B cell (primary cell): ENCODE measurements at regions not wholly inside any gene's neighbourhood (a gene's known extent, or its start where the extent isn't known, plus 50 kb on each side); places are given as distances from the start of the nearest gene placed in this dataset.

ENCODE experiments used
- ATAC-seq: fragments of 200-7000 bp; cut with Tn5 transposase; one replicate; pipeline ENCODE4 v1.10.0; 2021; ENCODE audit warnings: low read depth, mild to moderate bottlenecking, moderate number of reproducible peaks, moderate library complexity
- CTCF ChIA-PET: fragments of 350-600 bp; sonication (Branson Sonifier 250); formaldehyde crosslinking; loops from one replicate; lab custom pipeline; 2021; ENCODE audit warnings: antibody characterized with exemption, inconsistent platforms; lab: Charles Lee
- POLR2A ChIA-PET: fragments of 350-600 bp; sonication (Branson Sonifier 250); formaldehyde crosslinking; loops from one replicate; lab custom pipeline; 2021; ENCODE audit warnings: antibody characterized with exemption; lab: Charles Lee
- DNase-seq: peaks from one replicate; pipeline ENCODE4 v3.0.0; 2013
- H2AFZ ChIP-seq: 2 replicates; pipeline ENCODE4 v1.6.1; 2012; ENCODE audit warnings: mild to moderate bottlenecking, low read depth, low read length; ENCODE audit not compliant: insufficient read depth, poor library complexity, severe bottlenecking
- H3K27ac ChIP-seq, 2 donors: 1 replicate in 1 of 2; 2 replicates in 1 of 2; pipeline ENCODE4 v1.5.1; 2012 to 2013; ENCODE audit warnings: low read length in 2 of 2, mild to moderate bottlenecking in 2 of 2, moderate library complexity in 1 of 2
- H3K27me3 ChIP-seq, 4 experiments: fragments of 200-600 bp in 1 of 4; sonication (generic) in 1 of 4; replicated peaks in 1 of 4; 1 replicate in 2 of 4; 2 replicates in 2 of 4; pipeline versions ENCODE4 v1.6.1 to v1.7.0; 2013 to 2016; ENCODE audit warnings: low read length in 3 of 4, mild to moderate bottlenecking in 2 of 4, mixed read lengths in 1 of 4, moderate library complexity in 1 of 4; ENCODE audit not compliant: insufficient read depth in 4 of 4, control insufficient read depth in 3 of 4; ENCODE audit errors: control extremely low read depth in 1 of 4
- H3K36me3 ChIP-seq, 2 experiments: replicated peaks in 1 of 2; 1 replicate in 1 of 2; 2 replicates in 1 of 2; pipeline versions ENCODE4 v1.6.1 to v1.7.1; 2013; ENCODE audit warnings: low read length in 1 of 2; ENCODE audit not compliant: insufficient read depth in 2 of 2, control insufficient read depth in 1 of 2; ENCODE audit errors: control extremely low read depth in 1 of 2, extremely low read depth in 1 of 2
- H3K4me1 ChIP-seq, 2 donors: fragments of 200-600 bp in 1 of 2; sonication (generic) in 1 of 2; 1 replicate in 1 of 2; 2 replicates in 1 of 2; pipeline versions ENCODE4 v1.5.1 to v1.6.1; 2013 to 2017; ENCODE audit warnings: low read length in 2 of 2; ENCODE audit not compliant: control insufficient read depth in 2 of 2, insufficient read depth in 2 of 2
- H3K4me2 ChIP-seq: replicated peaks from 2 replicates; pipeline ENCODE3; 2012; ENCODE audit warnings: mild to moderate bottlenecking, low read depth, low read length; ENCODE audit not compliant: poor library complexity, severe bottlenecking
- H3K4me3 ChIP-seq, 5 experiments: fragments of 200-600 bp in 1 of 5; sonication (generic) in 1 of 5; 1 replicate in 3 of 5; 2 replicates in 2 of 5; pipeline versions ENCODE4 v1.5.1 to v1.7.0; 2011 to 2016; ENCODE audit warnings: low read length in 4 of 5, mild to moderate bottlenecking in 4 of 5, low read depth in 2 of 5, control low read depth in 1 of 5, moderate library complexity in 1 of 5; ENCODE audit not compliant: insufficient read depth in 1 of 5; ENCODE audit errors: control extremely low read depth in 1 of 5, extremely low read depth in 1 of 5
- H3K79me2 ChIP-seq: fragments of 200-600 bp; sonication (generic); one replicate; pipeline ENCODE4 v1.6.0; 2016; ENCODE audit warnings: low read length; ENCODE audit not compliant: control insufficient read depth, insufficient read depth
- H3K9ac ChIP-seq: fragments of 200-600 bp; sonication (generic); 2 replicates; pipeline ENCODE4 v1.6.1; 2017; ENCODE audit warnings: mild to moderate bottlenecking, low read length, moderate library complexity
- H3K9me3 ChIP-seq, 3 donors: one replicate each; pipeline versions ENCODE4 v1.6.1 to v1.7.1; 2013; ENCODE audit warnings: low read length in 2 of 3; ENCODE audit not compliant: control insufficient read depth in 2 of 3, insufficient read depth in 1 of 3; ENCODE audit errors: control extremely low read depth in 1 of 3
- H4K20me1 ChIP-seq: 2 replicates; pipeline ENCODE4 v1.6.0; 2012; ENCODE audit warnings: mild to moderate bottlenecking, low read length; ENCODE audit not compliant: insufficient read depth, control insufficient read depth, poor library complexity, severe bottlenecking
- H3K27ac Mint-ChIP-seq: one replicate; pipeline ENCODE4 v1.8.0; 2021; ENCODE audit warnings: mixed read lengths
- H3K27me3 Mint-ChIP-seq: one replicate; pipeline ENCODE4 v1.8.0; 2021; ENCODE audit warnings: mixed read lengths
- H3K4me1 Mint-ChIP-seq: one replicate; pipeline ENCODE4 v1.8.0; 2021; ENCODE audit warnings: mixed read lengths
- H3K4me3 Mint-ChIP-seq: one replicate; pipeline ENCODE4 v1.8.0; 2021; ENCODE audit warnings: mixed read lengths
- H3K9me3 Mint-ChIP-seq: one replicate; pipeline ENCODE4 v1.8.0; 2022; ENCODE audit warnings: mixed read lengths; ENCODE audit not compliant: insufficient read depth
- EZH2 ChIP-seq: IDR thresholded peaks from 2 replicates; pipeline ENCODE4 v1.6.1; 2012; ENCODE audit warnings: borderline replicate concordance, low read depth, mild to moderate bottlenecking, moderate library complexity, low read length; ENCODE audit not compliant: insufficient read depth, poor library complexity, severe bottlenecking
- WGBS: methylation state at CpG from one replicate; pipeline ENCODE4 v1.1.5; 2013; ENCODE audit warnings: missing lambda C conversion rate; ENCODE audit not compliant: insufficient coverage; 5-methylcytosine and 5-hydroxymethylcytosine counted together
- intact Hi-C: fragments of 100-400 bp; cut with micrococcal nuclease; formaldehyde crosslinking; loops from one replicate; pipeline ENCODE4 v1.10.0; 2022
- TF ChIP-seq, protein P1 (sequence below): fragments of 200-600 bp; IDR thresholded peaks from one replicate; pipeline ENCODE4 v1.8.0; 2022; ENCODE audit warnings: antibody characterized with exemption, mild to moderate bottlenecking

DNA sequence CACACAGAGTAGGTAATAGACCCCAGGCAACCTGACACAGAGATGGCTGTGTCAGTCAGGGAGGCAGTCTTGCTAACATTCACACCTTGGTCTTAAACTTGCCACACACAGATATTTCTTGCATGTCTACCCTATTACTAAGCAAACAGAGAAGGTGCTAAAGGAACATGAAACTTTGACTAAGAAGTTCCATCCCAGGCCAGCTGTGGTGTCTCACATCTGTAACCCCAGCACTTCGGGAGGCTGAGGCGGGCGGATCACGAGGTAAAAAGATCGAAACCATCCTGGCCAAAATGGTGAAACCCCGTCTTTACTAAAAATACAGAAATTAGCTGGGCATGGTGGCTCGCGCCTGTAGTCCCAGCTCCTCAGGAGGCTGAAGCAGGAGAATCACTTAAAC lies 222.4 kb upstream of the JARID2 start:
- peaks cover 0 to 2% (median 0%) of the 10 kb centered on the region in 4 experiments for H3K27me3 ChIP-seq
- peak; percentile 45 for ATAC-seq
- H3K4me1 ChIP-seq: no peaks in the 10 kb centered on the region
- H3K27me3 Mint-ChIP-seq: peaks cover 5% of the 10 kb centered on the region
- DNase-seq: peak; percentile 24
- WGBS: 70% methylated on average over 8 of the region's 8 CpGs
- peaks cover 5% of the 10 kb centered on the region for H3K4me1 Mint-ChIP-seq
- H3K9me3 ChIP-seq: no peaks in the 10 kb centered on the region
- H3K9me3 Mint-ChIP-seq: no peaks in the 10 kb centered on the region
- H3K4me3 Mint-ChIP-seq: peak overlapping the region; percentile 44
- H3K36me3 ChIP-seq: no peaks in the 10 kb centered on the region
- peak overlapping the region; percentile 62 for H3K27ac Mint-ChIP-seq
- H3K4me3 ChIP-seq: peak overlapping the region in 1 of 5 experiments; percentile 15
- TF ChIP-seq, protein P1, sequence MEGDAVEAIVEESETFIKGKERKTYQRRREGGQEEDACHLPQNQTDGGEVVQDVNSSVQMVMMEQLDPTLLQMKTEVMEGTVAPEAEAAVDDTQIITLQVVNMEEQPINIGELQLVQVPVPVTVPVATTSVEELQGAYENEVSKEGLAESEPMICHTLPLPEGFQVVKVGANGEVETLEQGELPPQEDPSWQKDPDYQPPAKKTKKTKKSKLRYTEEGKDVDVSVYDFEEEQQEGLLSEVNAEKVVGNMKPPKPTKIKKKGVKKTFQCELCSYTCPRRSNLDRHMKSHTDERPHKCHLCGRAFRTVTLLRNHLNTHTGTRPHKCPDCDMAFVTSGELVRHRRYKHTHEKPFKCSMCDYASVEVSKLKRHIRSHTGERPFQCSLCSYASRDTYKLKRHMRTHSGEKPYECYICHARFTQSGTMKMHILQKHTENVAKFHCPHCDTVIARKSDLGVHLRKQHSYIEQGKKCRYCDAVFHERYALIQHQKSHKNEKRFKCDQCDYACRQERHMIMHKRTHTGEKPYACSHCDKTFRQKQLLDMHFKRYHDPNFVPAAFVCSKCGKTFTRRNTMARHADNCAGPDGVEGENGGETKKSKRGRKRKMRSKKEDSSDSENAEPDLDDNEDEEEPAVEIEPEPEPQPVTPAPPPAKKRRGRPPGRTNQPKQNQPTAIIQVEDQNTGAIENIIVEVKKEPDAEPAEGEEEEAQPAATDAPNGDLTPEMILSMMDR: no peak
- no peak for TF ChIP-seq EZH2
- CTCF ChIA-PET: no interaction called here
- no peaks in the 10 kb centered on the region for H4K20me1 ChIP-seq
- intact Hi-C loops: no loop called here
- H2AFZ ChIP-seq: peak overlapping the region; percentile 1
- H3K4me2 ChIP-seq: peak overlapping the region; percentile 9
- POLR2A ChIA-PET: no interaction called here
- no peak overlapping the region for H3K27ac ChIP-seq
- H3K9ac ChIP-seq: peak overlapping the region; percentile 10
- no peaks in the 10 kb centered on the region for H3K79me2 ChIP-seq

DNA sequence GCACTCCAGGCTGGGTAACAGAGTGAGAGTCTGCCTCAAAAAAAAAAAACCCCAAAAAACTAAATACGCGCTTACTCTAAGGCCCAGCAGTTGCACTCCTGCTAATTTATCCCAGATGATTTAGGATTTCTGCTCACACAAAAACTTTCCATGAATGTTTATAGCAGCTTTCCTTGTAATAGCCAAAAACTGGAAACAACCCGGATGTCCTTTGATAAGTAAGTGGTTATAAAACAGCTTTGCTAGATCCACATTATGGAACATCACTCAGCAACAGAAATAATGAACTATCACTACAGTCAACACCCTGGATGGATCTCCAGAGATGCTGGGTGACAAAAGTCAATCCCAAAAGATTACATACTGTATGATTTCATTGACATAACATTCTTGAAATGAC lies 220.4 kb upstream of the JARID2 start:
- Histone ChIP-seq H3K4me3 (no peak overlapping the region), H3K9me3 (peaks cover 0 to 3% (median 0%) of the 10 kb centered on the region in 3 donors), H3K27me3 (peaks cover 0 to 2% (median 0%) of the 10 kb centered on the region in 4 experiments), H3K36me3 (no peaks in the 10 kb centered on the region), H3K9ac (no peak overlapping the region), H3K79me2 (no peaks in the 10 kb centered on the region), H3K4me1 (no peaks in the 10 kb centered on the region), H4K20me1 (no peaks in the 10 kb centered on the region), H2AFZ (no peak overlapping the region), H3K27ac (no peak overlapping the region), H3K4me2 (no peak overlapping the region)
- ChIA-PET POLR2A (interaction anchor here (0.7 kb wide), 1 partner anchor 110 kb away, joined by 5 read pairs; no protein-coding TSS in a partner anchor), CTCF (no interaction called here)
- ATAC-seq: no peak
- Mint-ChIP-seq H3K9me3 (no peaks in the 10 kb centered on the region), H3K4me3 (no peak overlapping the region), H3K4me1 (peaks cover 6% of the 10 kb centered on the region), H3K27me3 (peaks cover under 1% of the 10 kb centered on the region), H3K27ac (no peak overlapping the region)
- WGBS: no CpG with 5 or more reads among the region's 3 CpGs
- TF ChIP-seq, protein P1: no peak
- no peak for TF ChIP-seq EZH2
- intact Hi-C loops: no loop called here
- DNase-seq: no peak
